OCI-LY1 (cell line): ENCODE measurements at regions not wholly inside any gene's neighbourhood (a gene's known extent, or its start where the extent isn't known, plus 50 kb on each side); places are given as distances from the start of the nearest gene placed in this dataset.
"Not testable (repeated sequence)": the region's sequence is repeated elsewhere in the genome, so short reads cannot be mapped to it uniquely, and the experiment has no call there.

Experiments used
- H2AFZ ChIP-seq: fragments of 200-600 bp; sonication (generic), shearing (Covaris generic); 2 replicates; pipeline ENCODE4 v1.6.0; 2014; ENCODE audit warnings: antibody characterized with exemption, mild to moderate bottlenecking, low read length
- H3F3A ChIP-seq: fragments of 200-600 bp; sonication (generic), shearing (Covaris generic); 2 replicates; pipeline ENCODE4 v1.6.0; 2014; ENCODE audit warnings: mild to moderate bottlenecking, antibody characterized with exemption, low read length, moderate library complexity; ENCODE audit not compliant: insufficient read depth
- H3K27ac ChIP-seq: fragments of 200-600 bp; sonication (generic); 2 replicates; pipeline ENCODE4 v1.5.1; 2014; ENCODE audit warnings: low read length, mixed run types, mild to moderate bottlenecking, low read depth; ENCODE audit not compliant: poor library complexity, severe bottlenecking
- H3K27me3 ChIP-seq: fragments of 200-600 bp; sonication (generic); 2 replicates; pipeline ENCODE4 v1.6.0; 2014; ENCODE audit warnings: antibody characterized with exemption, mild to moderate bottlenecking, low read length, moderate library complexity; ENCODE audit not compliant: insufficient read depth
- H3K36me3 ChIP-seq: fragments of 200-600 bp; sonication (generic); 2 replicates; pipeline ENCODE4 v1.6.1; 2014; ENCODE audit warnings: mild to moderate bottlenecking, antibody characterized with exemption, low read length, moderate library complexity, mixed read lengths; ENCODE audit not compliant: insufficient read depth
- H3K4me1 ChIP-seq: fragments of 200-600 bp; sonication (generic); 2 replicates; pipeline ENCODE4 v1.5.1; 2014; ENCODE audit warnings: mild to moderate bottlenecking, low read length, moderate library complexity; ENCODE audit not compliant: insufficient read depth, severe bottlenecking
- H3K4me2 ChIP-seq: fragments of 200-600 bp; sonication (generic), shearing (Covaris generic); 2 replicates; pipeline ENCODE4 v1.6.1; 2014; ENCODE audit warnings: low read length
- H3K4me3 ChIP-seq: fragments of 200-600 bp; sonication (generic); 2 replicates; pipeline ENCODE4 v1.5.1; 2014; ENCODE audit warnings: low read length, low read depth, mild to moderate bottlenecking, mixed read lengths; ENCODE audit not compliant: poor library complexity, severe bottlenecking
- H3K79me2 ChIP-seq: fragments of 200-600 bp; shearing (Covaris generic); 2 replicates; pipeline ENCODE4 v1.6.1; 2016; ENCODE audit warnings: mixed run types, low read length, mixed read lengths; ENCODE audit not compliant: insufficient read depth
- H3K9ac ChIP-seq: fragments of 200-600 bp; sonication (generic), shearing (Covaris generic); 2 replicates; pipeline ENCODE4 v1.6.1; 2014; ENCODE audit warnings: mild to moderate bottlenecking, low read length, mixed read lengths
- H3K9me2 ChIP-seq: fragments of 200-600 bp; sonication (generic), shearing (Covaris generic); 2 replicates; pipeline ENCODE4 v1.6.1; 2014; ENCODE audit warnings: low read depth, mild to moderate bottlenecking, low read length, mixed read lengths
- H3K9me3 ChIP-seq: fragments of 200-600 bp; shearing (Covaris generic); 2 replicates; pipeline ENCODE4 v1.6.1; 2014; ENCODE audit warnings: low read length, mixed read lengths
- H4K20me1 ChIP-seq: fragments of 200-600 bp; sonication (generic), shearing (Covaris generic); 2 replicates; pipeline ENCODE4 v1.6.0; 2016; ENCODE audit warnings: mild to moderate bottlenecking, low read length; ENCODE audit not compliant: insufficient read depth

DNA sequence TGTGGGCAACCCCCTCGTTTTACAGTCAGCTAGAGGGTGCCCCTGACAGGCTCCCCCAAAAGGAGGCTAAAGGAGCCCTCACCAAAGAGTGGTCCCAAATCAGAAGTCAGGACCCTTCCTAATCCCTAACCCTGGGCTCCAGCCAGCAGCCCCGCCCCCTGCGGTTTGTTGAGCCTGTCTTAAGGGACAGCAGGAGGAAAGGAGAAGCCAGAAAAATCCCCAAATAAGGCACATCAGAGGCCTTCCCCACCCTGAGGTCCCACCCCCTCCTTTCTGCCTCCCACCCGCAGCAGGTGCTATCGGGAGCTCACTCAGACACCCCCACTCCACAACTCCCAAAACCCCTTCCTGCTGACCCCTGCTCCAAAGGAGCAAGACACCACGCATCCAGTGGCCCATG is 127.2 kb downstream of the TNFRSF13B start:
- not testable (repeated sequence) for H3K9me2 ChIP-seq, H3K9ac ChIP-seq, H2AFZ ChIP-seq, H3F3A ChIP-seq, H3K27ac ChIP-seq, H3K36me3 ChIP-seq, H3K79me2 ChIP-seq, H3K27me3 ChIP-seq, H3K4me1 ChIP-seq, H4K20me1 ChIP-seq, H3K9me3 ChIP-seq, H3K4me3 ChIP-seq, H3K4me2 ChIP-seq

DNA sequence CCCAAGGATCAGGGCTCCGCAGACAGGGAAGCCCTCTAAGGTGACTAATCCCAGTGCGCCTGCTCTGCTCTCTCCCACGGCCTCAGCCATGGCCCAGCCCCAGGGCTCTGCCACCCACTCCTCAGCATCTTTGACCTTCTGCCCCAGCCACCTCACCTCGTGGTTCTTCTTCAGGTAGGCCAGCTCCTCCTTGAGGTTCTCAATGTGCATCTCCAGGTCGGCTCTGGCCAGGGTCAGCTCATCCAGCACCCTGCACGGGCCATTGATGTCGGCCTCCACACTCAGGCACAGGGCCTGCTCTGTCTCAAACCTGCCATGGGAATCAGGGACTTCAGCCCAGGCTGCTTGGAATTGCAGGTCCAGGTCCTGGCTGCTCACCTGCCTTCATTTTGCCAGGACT is 128.4 kb downstream of the TNFRSF13B start:
- H3K27ac ChIP-seq, H4K20me1 ChIP-seq, H3K4me3 ChIP-seq, H3K9me2 ChIP-seq, H3K4me2 ChIP-seq, H3K9me3 ChIP-seq, H3K4me1 ChIP-seq, H3F3A ChIP-seq, H3K9ac ChIP-seq, H3K79me2 ChIP-seq, H3K27me3 ChIP-seq, H2AFZ ChIP-seq, H3K36me3 ChIP-seq: not testable (repeated sequence)

DNA sequence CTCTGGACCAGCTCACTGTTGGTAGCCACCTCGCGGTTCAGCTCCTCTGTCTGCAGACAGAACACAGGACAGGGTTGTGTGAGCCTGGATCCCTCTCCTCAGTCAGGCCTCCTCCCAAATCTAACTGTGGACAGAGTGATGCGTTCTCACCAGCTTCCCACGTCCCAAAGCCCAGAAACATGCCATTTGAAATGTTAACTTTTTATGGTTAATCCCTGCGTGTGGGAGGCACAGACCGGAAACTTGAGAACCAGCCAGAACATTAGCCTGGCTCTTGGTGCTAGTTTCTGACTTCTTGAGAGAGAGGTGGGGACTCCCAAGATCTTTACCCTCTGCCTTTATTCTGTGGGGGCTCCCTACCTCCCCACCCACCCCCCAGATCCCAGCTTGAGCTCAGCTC is 129.6 kb downstream of the TNFRSF13B start:
- not testable (repeated sequence) for H3K36me3 ChIP-seq, H3K27me3 ChIP-seq, H4K20me1 ChIP-seq, H3K9me2 ChIP-seq, H3K4me2 ChIP-seq, H3F3A ChIP-seq, H3K9ac ChIP-seq, H2AFZ ChIP-seq, H3K4me3 ChIP-seq, H3K79me2 ChIP-seq, H3K9me3 ChIP-seq, H3K4me1 ChIP-seq, H3K27ac ChIP-seq

DNA sequence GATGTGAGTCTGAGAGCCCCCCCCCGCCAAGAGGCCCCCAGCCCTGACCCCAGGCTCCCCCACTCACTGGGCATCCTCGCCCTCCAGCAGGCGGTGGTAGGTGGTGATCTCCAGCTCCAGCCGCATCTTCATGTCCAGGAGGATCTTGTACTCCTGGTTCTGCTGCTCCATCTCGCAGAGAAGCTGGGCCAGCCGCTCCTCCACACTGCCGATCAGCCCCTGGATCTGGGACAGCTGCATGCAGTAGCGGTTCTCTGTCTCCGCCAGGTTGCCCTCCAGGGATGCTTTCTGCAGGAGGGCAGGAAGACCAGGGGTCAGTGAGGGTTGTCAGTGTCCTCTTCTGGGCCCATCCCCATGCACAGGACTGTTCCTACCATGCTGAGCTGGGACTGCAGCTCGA is 130.0 kb downstream of the TNFRSF13B start:
- H4K20me1 ChIP-seq, H3K4me1 ChIP-seq, H3K9ac ChIP-seq, H2AFZ ChIP-seq, H3K27ac ChIP-seq, H3K4me3 ChIP-seq, H3K36me3 ChIP-seq, H3K4me2 ChIP-seq, H3K79me2 ChIP-seq, H3F3A ChIP-seq, H3K9me3 ChIP-seq, H3K9me2 ChIP-seq, H3K27me3 ChIP-seq: not testable (repeated sequence)

DNA sequence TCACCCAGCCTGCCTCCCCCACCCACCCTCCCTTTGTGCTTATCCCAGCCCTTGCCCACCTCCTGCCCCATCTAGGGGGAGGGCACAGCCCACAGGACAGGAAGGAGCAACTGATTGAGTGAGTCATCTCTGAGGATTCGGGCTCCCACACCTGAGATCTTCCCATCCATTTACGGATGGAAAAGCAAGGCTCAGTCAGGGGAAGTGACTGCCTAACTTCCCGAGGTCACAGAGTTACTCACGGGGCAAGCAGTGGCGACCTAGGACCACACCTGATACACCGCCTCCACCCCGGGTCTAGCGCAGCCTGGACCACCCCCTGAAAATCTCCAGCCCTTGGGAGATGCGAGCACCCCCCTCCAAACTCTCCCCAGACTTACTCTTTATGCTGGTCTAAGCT is 131.7 kb downstream of the TNFRSF13B start:
- H3K36me3 ChIP-seq, H3K27ac ChIP-seq, H3K9me3 ChIP-seq, H2AFZ ChIP-seq, H4K20me1 ChIP-seq, H3F3A ChIP-seq, H3K4me2 ChIP-seq, H3K79me2 ChIP-seq, H3K4me1 ChIP-seq, H3K9ac ChIP-seq, H3K4me3 ChIP-seq, H3K9me2 ChIP-seq, H3K27me3 ChIP-seq: not testable (repeated sequence)

DNA sequence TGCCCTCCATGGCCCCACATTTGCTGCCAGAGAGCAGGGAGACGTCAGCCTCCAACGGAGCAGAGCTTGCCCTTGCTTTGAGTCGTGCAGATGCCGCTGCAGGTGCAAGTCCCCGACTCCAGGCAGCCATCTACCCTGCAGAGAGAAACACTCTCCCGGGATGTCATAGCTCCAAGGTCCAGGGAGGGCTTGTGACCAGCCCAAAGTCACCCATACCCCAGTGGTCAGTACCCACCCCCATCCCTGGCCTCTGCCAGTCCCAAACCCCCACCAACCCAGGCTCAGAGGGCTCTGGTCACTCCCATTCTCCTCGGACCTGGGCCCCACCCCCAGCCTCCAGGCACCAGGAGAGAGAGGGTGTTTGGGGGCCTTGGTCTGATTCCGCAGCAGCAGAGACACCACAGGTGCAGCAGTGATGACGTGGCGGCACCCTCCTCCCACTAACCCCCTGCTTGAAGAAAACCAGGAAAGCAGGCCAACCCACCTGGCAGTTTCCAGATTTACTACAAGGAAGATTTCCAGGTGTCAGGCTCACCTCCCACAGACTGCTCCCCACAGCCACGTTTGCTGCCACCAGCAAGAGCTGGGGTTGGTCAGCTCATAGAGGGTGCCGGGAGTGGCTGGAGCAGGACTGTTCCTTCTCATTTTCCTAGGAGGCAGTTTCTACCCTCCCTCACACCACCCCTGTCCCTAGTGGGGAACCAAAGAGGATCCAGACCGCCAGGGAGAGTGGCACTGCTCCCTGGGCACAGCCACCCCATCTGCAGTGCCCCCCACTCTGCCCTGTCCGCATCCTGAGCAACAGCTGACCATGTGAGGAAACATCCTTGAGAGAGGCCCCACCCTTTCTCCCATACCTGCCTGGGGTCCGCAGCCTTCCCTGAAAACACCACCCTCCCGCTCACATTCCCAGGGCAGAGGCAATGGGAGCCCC is 132.4 kb downstream of the TNFRSF13B start:
- H3K9ac ChIP-seq, H4K20me1 ChIP-seq, H3K4me3 ChIP-seq, H3K36me3 ChIP-seq, H3K9me2 ChIP-seq, H3K9me3 ChIP-seq, H2AFZ ChIP-seq, H3K27me3 ChIP-seq, H3F3A ChIP-seq, H3K4me1 ChIP-seq, H3K4me2 ChIP-seq, H3K79me2 ChIP-seq, H3K27ac ChIP-seq: not testable (repeated sequence)

DNA sequence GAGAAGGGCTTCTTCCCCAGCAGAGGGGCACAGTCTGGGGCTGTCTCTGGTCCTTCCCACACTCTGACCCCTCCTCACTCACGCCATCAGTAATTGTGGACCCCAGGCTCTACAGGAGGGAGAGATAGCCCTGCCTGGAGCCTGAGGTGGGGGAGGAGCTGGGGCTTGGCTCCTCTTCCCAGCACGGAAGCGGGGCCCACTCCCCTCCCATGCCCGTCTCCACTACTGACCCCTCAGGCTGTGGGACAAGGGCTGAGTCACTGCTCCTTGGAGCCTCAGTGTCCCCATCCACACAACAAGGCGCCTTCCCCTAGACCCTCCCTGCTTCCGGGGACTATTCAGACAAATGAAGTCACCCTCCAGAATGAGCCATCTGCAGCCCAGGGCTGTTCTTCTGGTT is 133.1 kb downstream of the TNFRSF13B start:
- H3K27me3 ChIP-seq, H2AFZ ChIP-seq, H3F3A ChIP-seq, H3K4me3 ChIP-seq, H3K4me1 ChIP-seq, H3K9me3 ChIP-seq, H3K36me3 ChIP-seq, H3K27ac ChIP-seq, H3K4me2 ChIP-seq, H3K79me2 ChIP-seq, H3K9ac ChIP-seq, H4K20me1 ChIP-seq, H3K9me2 ChIP-seq: not testable (repeated sequence)

DNA sequence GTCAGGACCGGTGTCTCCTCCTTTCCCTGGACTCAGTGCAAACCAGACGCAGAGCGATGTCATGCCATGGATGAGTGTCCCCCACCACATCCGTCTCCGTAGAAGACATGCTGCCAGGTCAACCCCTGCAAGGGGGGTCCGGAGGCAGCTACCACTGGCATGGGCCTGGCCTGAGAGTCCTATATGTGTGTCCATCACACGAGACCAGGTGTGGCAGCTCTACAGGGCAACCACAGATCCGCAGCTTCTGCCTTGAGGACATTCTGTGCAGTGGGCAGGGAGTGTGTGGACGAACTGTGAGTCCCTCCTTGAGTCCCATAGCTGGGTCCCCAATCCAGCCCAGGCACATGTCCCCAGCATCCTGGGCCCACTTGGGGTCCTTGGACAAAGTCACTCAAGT is 133.6 kb downstream of the TNFRSF13B start:
- not testable (repeated sequence) for H3K79me2 ChIP-seq, H3K9me3 ChIP-seq, H3K9me2 ChIP-seq, H3F3A ChIP-seq, H3K9ac ChIP-seq, H2AFZ ChIP-seq, H3K27me3 ChIP-seq, H3K4me3 ChIP-seq, H3K4me2 ChIP-seq, H4K20me1 ChIP-seq, H3K27ac ChIP-seq, H3K36me3 ChIP-seq, H3K4me1 ChIP-seq
